PC-9 (cell line): ENCODE measurements at regions not wholly inside any gene's neighbourhood (a gene's known extent, or its start where the extent isn't known, plus 50 kb on each side); places are given as distances from the start of the nearest gene placed in this dataset.
A peak's percentile ranks its signal among the peaks of the same experiment; 100 is the strongest.

Experiments
- BruUV-seq: library from RNA; stranded (reverse); fragments of 400-500 nt; replicated peaks from 2 replicates; lab custom pipeline; 2021; lab: Mats Ljungman, UMichigan
- CTCF ChIA-PET: fragments of 300-600 bp; sonication (Branson Sonifier 250); formaldehyde crosslinking; loops from one replicate; lab custom pipeline; 2022; ENCODE audit warnings: antibody characterized with exemption; lab: Charles Lee
- POLR2A ChIA-PET: fragments of 300-600 bp; sonication (Branson Sonifier 250); formaldehyde crosslinking; loops from one replicate; lab custom pipeline; 2022; ENCODE audit warnings: antibody characterized with exemption; ENCODE audit not compliant: unreplicated experiment; lab: Charles Lee
- DNase-seq, 2 experiments: peaks; one replicate each; pipeline versions ENCODE4 v3.0.0 to v3.0.0-alpha.2; 2015 to 2022; ENCODE audit warnings: mixed read lengths in 1 of 2
- H2AFZ ChIP-seq: fragments of 200-600 bp; sonication (generic); 2 replicates; pipeline ENCODE4 v1.8.1; 2017; ENCODE audit warnings: antibody characterized with exemption
- H3F3A ChIP-seq: fragments of 200-600 bp; sonication (generic); 2 replicates; pipeline ENCODE4 v1.8.1; 2017; ENCODE audit warnings: antibody characterized with exemption, mild to moderate bottlenecking, low read depth; ENCODE audit not compliant: insufficient read depth
- H3K27ac ChIP-seq: fragments of 200-600 bp; sonication (generic); 2 replicates; pipeline ENCODE4 v1.6.1; 2016; ENCODE audit warnings: mixed run types
- H3K27me3 ChIP-seq: fragments of 200-600 bp; sonication (generic); 2 replicates; pipeline ENCODE4 v1.6.1; 2016; ENCODE audit warnings: low read depth, mixed run types; ENCODE audit not compliant: insufficient read depth
- H3K36me3 ChIP-seq: fragments of 200-600 bp; sonication (generic); 2 replicates; pipeline ENCODE4 v1.6.1; 2016; ENCODE audit warnings: low read depth, mixed run types
- H3K4me1 ChIP-seq: fragments of 200-600 bp; sonication (generic); replicated peaks from 2 replicates; pipeline ENCODE4 v1.6.1; 2016; ENCODE audit warnings: mixed run types; ENCODE audit not compliant: insufficient read depth
- H3K4me2 ChIP-seq: fragments of 200-600 bp; sonication (generic); 2 replicates; pipeline ENCODE4 v1.6.1; 2017; ENCODE audit warnings: mixed run types
- H3K4me3 ChIP-seq: fragments of 200-600 bp; sonication (generic); 2 replicates; pipeline ENCODE4 v1.6.1; 2016; ENCODE audit warnings: mixed run types
- H3K79me2 ChIP-seq: fragments of 200-600 bp; sonication (generic); 2 replicates; pipeline ENCODE4 v1.6.1; 2017; ENCODE audit warnings: low read depth, mixed run types
- H3K9me2 ChIP-seq: fragments of 200-600 bp; sonication (generic); 2 replicates; pipeline ENCODE4 v1.8.1; 2017; ENCODE audit warnings: mild to moderate bottlenecking; ENCODE audit not compliant: insufficient read depth
- H3K9me3 ChIP-seq: fragments of 200-600 bp; sonication (generic); 2 replicates; pipeline ENCODE4 v1.8.1; 2016; ENCODE audit warnings: low read depth; ENCODE audit not compliant: insufficient read depth
- H4K20me1 ChIP-seq: fragments of 200-600 bp; sonication (generic); 2 replicates; pipeline ENCODE4 v1.8.1; 2017; ENCODE audit not compliant: insufficient read depth
- EZH2 ChIP-seq: fragments of 200-600 bp; sonication (generic); IDR thresholded peaks from 2 replicates; pipeline ENCODE4 v1.8.0; 2017; ENCODE audit warnings: antibody characterized with exemption, low read depth
- intact Hi-C: fragments of 100-400 bp; cut with micrococcal nuclease; formaldehyde crosslinking; loops from one replicate; pipeline ENCODE4 v1.10.0; 2022; ENCODE audit not compliant: unreplicated experiment
- TF ChIP-seq, protein P1 (sequence below): fragments of 200-600 bp; sonication (generic); conservative IDR thresholded peaks from 2 replicates; pipeline ENCODE4 v1.6.1; 2017; ENCODE audit warnings: mixed run types, antibody characterized with exemption, mild to moderate bottlenecking, moderate library complexity

DNA sequence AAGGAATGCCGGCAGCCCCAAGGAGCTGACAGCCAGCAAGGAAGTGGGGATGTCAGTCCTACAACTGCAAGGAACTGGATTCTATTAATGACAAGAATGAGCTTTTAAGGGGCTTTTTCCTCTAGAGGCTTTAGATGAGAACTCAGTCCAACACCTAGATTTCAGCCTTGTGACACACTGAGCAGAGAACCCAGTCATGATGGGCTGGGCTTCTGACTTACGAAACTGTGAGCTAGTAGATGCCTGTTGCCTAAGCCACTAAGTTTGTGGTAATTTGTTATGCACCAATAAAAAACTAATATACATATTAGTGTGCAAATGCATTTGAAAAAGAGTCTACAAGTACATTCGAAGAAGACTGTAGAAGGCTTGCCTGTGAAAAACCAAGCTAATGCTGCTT lies 263.3 kb downstream of the SOX4 start:
- H3K4me1 ChIP-seq, result peaks cover 15% of the 10 kb centered on the region
- H2AFZ ChIP-seq, result no peak overlapping the region
- no peaks in the 10 kb centered on the region for H3K79me2 ChIP-seq
- no peaks in the 10 kb centered on the region for H3K36me3 ChIP-seq
- H3K4me2 ChIP-seq, result 0 out of 2 replicates have a peak overlapping the region, but pooled peaks have one; percentile 6
- no peaks in the 10 kb centered on the region for H3K9me3 ChIP-seq
- no peaks in the 10 kb centered on the region for H3K9me2 ChIP-seq
- 0 out of 2 replicates have a peak overlapping the region, but pooled peaks have one; percentile 34 for H3K27ac ChIP-seq
- H3F3A ChIP-seq, result peaks cover 6% of the 10 kb centered on the region; the same call in 1 of the 2 replicates
- H3K4me3 ChIP-seq, result no peak overlapping the region
- ChIA-PET CTCF (interaction anchor here (0.6 kb wide), 1 partner anchor 12 kb away, joined by 7 read pairs; no protein-coding TSS in a partner anchor), POLR2A (interaction anchor here (0.6 kb wide), 1 partner anchor 284 kb away, joined by 6 read pairs; no protein-coding TSS in a partner anchor)
- no TSS peak for BruUV-seq
- H3K27me3 ChIP-seq, result no peaks in the 10 kb centered on the region
- no peaks in the 10 kb centered on the region for H4K20me1 ChIP-seq
- DNase-seq, result no peak
- intact Hi-C loops, result no loop called here
- TF ChIP-seq, protein P1, sequence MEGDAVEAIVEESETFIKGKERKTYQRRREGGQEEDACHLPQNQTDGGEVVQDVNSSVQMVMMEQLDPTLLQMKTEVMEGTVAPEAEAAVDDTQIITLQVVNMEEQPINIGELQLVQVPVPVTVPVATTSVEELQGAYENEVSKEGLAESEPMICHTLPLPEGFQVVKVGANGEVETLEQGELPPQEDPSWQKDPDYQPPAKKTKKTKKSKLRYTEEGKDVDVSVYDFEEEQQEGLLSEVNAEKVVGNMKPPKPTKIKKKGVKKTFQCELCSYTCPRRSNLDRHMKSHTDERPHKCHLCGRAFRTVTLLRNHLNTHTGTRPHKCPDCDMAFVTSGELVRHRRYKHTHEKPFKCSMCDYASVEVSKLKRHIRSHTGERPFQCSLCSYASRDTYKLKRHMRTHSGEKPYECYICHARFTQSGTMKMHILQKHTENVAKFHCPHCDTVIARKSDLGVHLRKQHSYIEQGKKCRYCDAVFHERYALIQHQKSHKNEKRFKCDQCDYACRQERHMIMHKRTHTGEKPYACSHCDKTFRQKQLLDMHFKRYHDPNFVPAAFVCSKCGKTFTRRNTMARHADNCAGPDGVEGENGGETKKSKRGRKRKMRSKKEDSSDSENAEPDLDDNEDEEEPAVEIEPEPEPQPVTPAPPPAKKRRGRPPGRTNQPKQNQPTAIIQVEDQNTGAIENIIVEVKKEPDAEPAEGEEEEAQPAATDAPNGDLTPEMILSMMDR, result no peak
- no peak for TF ChIP-seq EZH2

DNA sequence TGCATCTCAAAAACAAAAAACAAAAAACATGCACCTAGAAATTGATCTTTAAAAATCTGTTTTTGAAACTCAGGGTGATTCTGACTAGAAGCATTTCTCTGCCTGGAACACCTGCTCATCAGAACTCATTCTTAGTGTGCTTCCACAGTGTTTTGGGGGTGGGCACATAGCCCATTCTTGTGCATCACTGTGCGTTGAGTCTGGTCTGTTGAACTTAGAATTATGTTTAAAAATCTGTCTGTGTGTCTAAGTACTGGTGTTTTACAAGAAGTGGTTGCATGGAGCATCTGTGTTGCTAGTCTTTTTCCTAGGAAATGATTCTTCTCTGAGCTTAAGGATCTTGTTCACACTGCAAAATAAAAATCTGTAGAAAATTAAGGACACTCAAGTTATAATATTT lies 264.5 kb downstream of the SOX4 start:
- Histone ChIP-seq H3K4me1 (peaks cover 15% of the 10 kb centered on the region), H2AFZ (no peak overlapping the region), H3K4me3 (no peak overlapping the region), H4K20me1 (no peaks in the 10 kb centered on the region), H3K4me2 (no peak overlapping the region), H3F3A (peaks cover 6% of the 10 kb centered on the region; the same call in 1 of the 2 replicates), H3K79me2 (no peaks in the 10 kb centered on the region), H3K9me2 (no peaks in the 10 kb centered on the region), H3K27ac (no peak overlapping the region), H3K9me3 (no peaks in the 10 kb centered on the region), H3K36me3 (no peaks in the 10 kb centered on the region), H3K27me3 (no peaks in the 10 kb centered on the region)
- TF ChIP-seq EZH2, result no peak
- TF ChIP-seq, protein P1, result no peak
- intact Hi-C loops, result no loop called here
- no TSS peak for BruUV-seq
- ChIA-PET CTCF (no interaction called here), POLR2A (interaction anchor here (0.5 kb wide), 1 partner anchor 23 kb away, joined by 3 read pairs; no protein-coding TSS in a partner anchor)
- DNase-seq, result no peak

DNA sequence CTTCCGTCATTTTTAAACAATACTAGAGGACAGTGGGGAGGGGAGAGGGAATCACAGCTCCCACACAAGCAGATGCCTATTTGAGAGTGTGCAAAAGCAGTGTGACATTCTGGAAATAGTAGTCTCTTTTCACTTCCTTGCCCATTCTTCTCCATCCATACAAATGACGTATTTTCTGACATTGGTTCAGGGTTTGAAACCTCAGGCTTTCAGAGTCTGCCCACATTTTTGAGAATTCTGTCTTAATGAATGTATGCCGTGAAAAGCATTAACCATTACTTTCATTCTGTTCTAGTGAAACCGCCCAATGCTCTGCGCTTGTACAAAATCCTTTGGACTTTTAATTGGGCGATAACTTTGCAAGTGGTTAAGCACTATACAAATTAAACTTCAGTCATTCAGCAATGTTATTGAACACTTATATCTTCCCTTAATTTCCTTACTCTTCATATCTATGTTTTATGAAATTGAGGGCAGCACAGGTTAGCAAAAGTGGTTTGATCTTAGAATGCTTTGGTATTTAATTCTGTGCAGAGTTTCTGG lies 265.7 kb downstream of the SOX4 start:
- H3F3A ChIP-seq, result peaks cover 6% of the 10 kb centered on the region; the same call in 1 of the 2 replicates
- peaks cover 15% of the 10 kb centered on the region for H3K4me1 ChIP-seq
- ChIA-PET CTCF (interaction anchor here (0.7 kb wide), 1 partner anchor 808 kb away, joined by 3 read pairs; no protein-coding TSS in a partner anchor), POLR2A (no interaction called here)
- H3K4me3 ChIP-seq, result no peak overlapping the region
- DNase-seq, result no peak
- H2AFZ ChIP-seq, result no peak overlapping the region
- no peak overlapping the region for H3K4me2 ChIP-seq
- intact Hi-C loops, result no loop called here
- TF ChIP-seq EZH2, result no peak
- TF ChIP-seq, protein P1, result no peak
- H3K79me2 ChIP-seq, result no peaks in the 10 kb centered on the region
- H4K20me1 ChIP-seq, result no peaks in the 10 kb centered on the region
- H3K27ac ChIP-seq, result no peak overlapping the region
- no peaks in the 10 kb centered on the region for H3K9me2 ChIP-seq
- no TSS peak for BruUV-seq
- H3K27me3 ChIP-seq, result no peaks in the 10 kb centered on the region
- H3K9me3 ChIP-seq, result no peaks in the 10 kb centered on the region
- H3K36me3 ChIP-seq, result no peaks in the 10 kb centered on the region
